Endothelial cell of umbilical vein (primary cell): ENCODE measurements at regions not wholly inside any gene's neighbourhood (a gene's known extent, or its start where the extent isn't known, plus 50 kb on each side); places are given as distances from the start of the nearest gene placed in this dataset.

Experiments
- BruUV-seq: library from RNA; stranded (reverse); fragments of 400-500 nt; replicated peaks from 2 replicates; lab custom pipeline; 2021; lab: Mats Ljungman, UMichigan
- CTCF ChIA-PET: fragments of 300-600, 350-600 bp; sonication (Branson Sonifier 250); formaldehyde crosslinking; loops from one replicate; lab custom pipeline; 2021; ENCODE audit warnings: antibody characterized with exemption, inconsistent platforms; lab: Charles Lee
- POLR2A ChIA-PET: fragments of 300-600, 350-600 bp; sonication (Branson Sonifier 250); formaldehyde crosslinking; loops from one replicate; lab custom pipeline; 2021; ENCODE audit warnings: antibody characterized with exemption, inconsistent platforms; lab: Charles Lee
- DNase-seq: peaks from one replicate; pipeline ENCODE4 v3.0.0-alpha.2; 2011; ENCODE audit warnings: low read depth, low spot score
- FAIRE-seq: peaks from 2 replicates; lab custom pipeline; 2011; peaks lifted over from hg19 to GRCh38; lab: Jason Lieb, UNC
- H2AFZ ChIP-seq: 2 replicates; pipeline ENCODE4 v1.6.0; 2012; ENCODE audit warnings: low read depth, low read length, control low read depth, inconsistent platforms
- H3K27ac ChIP-seq: 2 replicates; pipeline ENCODE4 v1.5.1; 2011; ENCODE audit warnings: low read depth, mild to moderate bottlenecking, control low read depth, low read length, moderate library complexity; ENCODE audit not compliant: insufficient read depth
- H3K27me3 ChIP-seq, 2 experiments: 2 replicates each; pipeline versions ENCODE4 v1.6.0 to v1.6.1; 2011; ENCODE audit warnings: low read length in 2 of 2, mixed read lengths in 1 of 2; ENCODE audit not compliant: control insufficient read depth in 2 of 2, insufficient read depth in 2 of 2
- H3K36me3 ChIP-seq, 2 experiments: 2 replicates in 1 of 2; 3 replicates in 1 of 2; pipeline ENCODE4 v1.5.1; 2011; ENCODE audit warnings: low read length in 2 of 2, mild to moderate bottlenecking in 1 of 2, moderate library complexity in 1 of 2; ENCODE audit not compliant: control insufficient read depth in 2 of 2, insufficient read depth in 2 of 2; ENCODE audit errors: extremely low read depth in 1 of 2
- H3K4me1 ChIP-seq: 3 replicates; pipeline ENCODE4 v1.5.1; 2011; ENCODE audit warnings: mild to moderate bottlenecking, low read length; ENCODE audit not compliant: control insufficient read depth, insufficient read depth; ENCODE audit errors: extremely low read depth
- H3K4me2 ChIP-seq: 2 replicates; pipeline ENCODE4 v1.6.1; 2011; ENCODE audit warnings: low read length, control low read depth, mixed read lengths; ENCODE audit not compliant: insufficient read depth
- H3K4me3 ChIP-seq, 3 experiments: fragments of 200-600 bp in 1 of 3; sonication (generic), shearing (Covaris generic) in 1 of 3; replicated peaks in 1 of 3; 2 replicates each; pipeline ENCODE4 v1.5.1; 2011 to 2016; ENCODE audit warnings: control low read depth in 3 of 3, low read length in 3 of 3, mild to moderate bottlenecking in 2 of 3, inconsistent platforms in 1 of 3, low read depth in 1 of 3, moderate library complexity in 1 of 3; ENCODE audit not compliant: insufficient read depth in 1 of 3
- H3K79me2 ChIP-seq: 2 replicates; pipeline ENCODE4 v1.6.0; 2012; ENCODE audit warnings: low read length, inconsistent platforms; ENCODE audit not compliant: control insufficient read depth, insufficient read depth
- H3K9ac ChIP-seq: replicated peaks from 2 replicates; pipeline ENCODE3; 2011; ENCODE audit warnings: low read length, control low read depth; ENCODE audit not compliant: insufficient read depth; ENCODE audit errors: extremely low read depth
- H3K9me1 ChIP-seq: replicated peaks from 3 replicates; pipeline ENCODE4 v1.6.0; 2011; ENCODE audit warnings: mild to moderate bottlenecking, low read length; ENCODE audit not compliant: control insufficient read depth, insufficient read depth; ENCODE audit errors: extremely low read depth
- H3K9me3 ChIP-seq: replicated peaks from 2 replicates; pipeline ENCODE4 v1.5.1; 2012; ENCODE audit warnings: low read length, inconsistent platforms; ENCODE audit not compliant: control insufficient read depth, insufficient read depth
- H4K20me1 ChIP-seq: replicated peaks from 2 replicates; pipeline ENCODE3; 2011; ENCODE audit warnings: mild to moderate bottlenecking, low read length; ENCODE audit not compliant: control insufficient read depth, insufficient read depth; ENCODE audit errors: extremely low read depth
- FOS ChIP-seq: IDR thresholded peaks from 2 replicates; pipeline ENCODE4 v1.6.1; 2011; ENCODE audit warnings: mild to moderate bottlenecking, low read length, moderate library complexity, borderline replicate concordance; ENCODE audit not compliant: insufficient read depth
- GATA2 ChIP-seq: IDR thresholded peaks from 2 replicates; pipeline ENCODE4 v1.7.0; 2011; ENCODE audit warnings: low read depth, mild to moderate bottlenecking, moderate library complexity, mixed read lengths, low read length; ENCODE audit not compliant: insufficient read length, insufficient read depth
- JUN ChIP-seq: IDR thresholded peaks from 2 replicates; pipeline ENCODE4 v1.6.1; 2011; ENCODE audit warnings: borderline replicate concordance, low read depth; ENCODE audit not compliant: insufficient read length, insufficient read depth
- MYC ChIP-seq: IDR thresholded peaks from one replicate; pipeline ENCODE4 v1.6.1; 2011; ENCODE audit warnings: mild to moderate bottlenecking, low read depth, low read length
- POLR2A ChIP-seq: IDR thresholded peaks from 2 replicates; pipeline ENCODE4 v1.6.1; 2012; ENCODE audit warnings: low read depth, mild to moderate bottlenecking, control low read depth, low read length
- dilution Hi-C: fragments of 300-500 bp; cut with MboI; formaldehyde crosslinking; loops from one replicate; pipeline ENCODE4 v1.15.0; 2019; ENCODE audit warnings: low sequenced_read_pairs; ENCODE audit not compliant: extremely low pct_ligation_motif_present
- intact Hi-C: fragments of 100-400 bp; cut with micrococcal nuclease; formaldehyde crosslinking; loops from one replicate; pipeline ENCODE4 v1.10.0; 2022
- TF ChIP-seq, protein P1 (sequence below), 2 donors: IDR thresholded peaks; 1 replicate in 1 of 2; 2 replicates in 1 of 2; pipeline ENCODE4 v1.5.1; 2011; ENCODE audit warnings: low read length in 2 of 2, mild to moderate bottlenecking in 2 of 2, moderate library complexity in 2 of 2, control low read depth in 1 of 2, inconsistent platforms in 1 of 2, low read depth in 1 of 2; ENCODE audit not compliant: insufficient read depth in 1 of 2; ENCODE audit errors: extremely low read depth in 1 of 2
- TF ChIP-seq, protein P2 (sequence below): IDR thresholded peaks from 2 replicates; pipeline ENCODE4 v1.6.1; 2011; ENCODE audit not compliant: insufficient read depth, insufficient read length

DNA sequence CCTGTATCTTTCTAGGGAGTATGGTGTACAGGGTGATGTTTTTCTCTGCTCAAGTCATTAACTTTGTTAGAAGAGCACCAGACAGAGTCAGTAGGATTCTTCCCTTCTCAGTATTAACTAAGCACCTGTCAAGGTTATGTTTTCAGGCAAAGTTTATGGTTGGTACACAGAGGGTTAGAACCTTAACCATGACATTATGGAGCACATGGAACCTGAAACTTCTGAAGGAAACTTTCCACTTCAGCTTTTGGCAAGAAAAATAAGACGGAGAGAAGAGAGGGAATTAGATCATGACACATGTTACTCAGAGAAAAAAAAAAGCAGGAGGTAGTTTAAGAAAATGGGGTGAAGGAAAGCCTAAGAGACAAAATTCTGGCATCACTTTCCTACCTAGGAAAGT, 112.9 kb upstream of the PDE7B start:
- TF ChIP-seq, protein P1, sequence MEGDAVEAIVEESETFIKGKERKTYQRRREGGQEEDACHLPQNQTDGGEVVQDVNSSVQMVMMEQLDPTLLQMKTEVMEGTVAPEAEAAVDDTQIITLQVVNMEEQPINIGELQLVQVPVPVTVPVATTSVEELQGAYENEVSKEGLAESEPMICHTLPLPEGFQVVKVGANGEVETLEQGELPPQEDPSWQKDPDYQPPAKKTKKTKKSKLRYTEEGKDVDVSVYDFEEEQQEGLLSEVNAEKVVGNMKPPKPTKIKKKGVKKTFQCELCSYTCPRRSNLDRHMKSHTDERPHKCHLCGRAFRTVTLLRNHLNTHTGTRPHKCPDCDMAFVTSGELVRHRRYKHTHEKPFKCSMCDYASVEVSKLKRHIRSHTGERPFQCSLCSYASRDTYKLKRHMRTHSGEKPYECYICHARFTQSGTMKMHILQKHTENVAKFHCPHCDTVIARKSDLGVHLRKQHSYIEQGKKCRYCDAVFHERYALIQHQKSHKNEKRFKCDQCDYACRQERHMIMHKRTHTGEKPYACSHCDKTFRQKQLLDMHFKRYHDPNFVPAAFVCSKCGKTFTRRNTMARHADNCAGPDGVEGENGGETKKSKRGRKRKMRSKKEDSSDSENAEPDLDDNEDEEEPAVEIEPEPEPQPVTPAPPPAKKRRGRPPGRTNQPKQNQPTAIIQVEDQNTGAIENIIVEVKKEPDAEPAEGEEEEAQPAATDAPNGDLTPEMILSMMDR (IDR thresholded peaks at IDR 0.05; ENCODE audit: extremely low read depth in 1 of 2, insufficient read depth in 1 of 2, low read depth in 1 of 2, low read length in 2 of 2): no peak
- TF ChIP-seq, protein P2, sequence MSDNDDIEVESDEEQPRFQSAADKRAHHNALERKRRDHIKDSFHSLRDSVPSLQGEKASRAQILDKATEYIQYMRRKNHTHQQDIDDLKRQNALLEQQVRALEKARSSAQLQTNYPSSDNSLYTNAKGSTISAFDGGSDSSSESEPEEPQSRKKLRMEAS: no peak
- TF ChIP-seq POLR2A (no peak), JUN (no peak), MYC (no peak)
- Histone ChIP-seq H3K79me2 (no peaks in the 10 kb centered on the region), H3K4me1 (no peaks in the 10 kb centered on the region), H4K20me1 (no peaks in the 10 kb centered on the region), H3K4me3 (no peak overlapping the region), H3K9me3 (no peaks in the 10 kb centered on the region), H3K27ac (no peak overlapping the region), H2AFZ (no peak overlapping the region), H3K9ac (no peak overlapping the region), H3K9me1 (no peaks in the 10 kb centered on the region), H3K4me2 (no peak overlapping the region), H3K36me3 (no peaks in the 10 kb centered on the region), H3K27me3 (no peaks in the 10 kb centered on the region)
- ChIA-PET CTCF (interaction anchor here (1.2 kb wide), 1 partner anchor 14 kb away, joined by 3 read pairs; no protein-coding TSS in a partner anchor), POLR2A (no interaction called here)
- FAIRE-seq (no peak), DNase-seq (no peak)
- no TSS peak for BruUV-seq
- dilution Hi-C loops: no loop called here
- intact Hi-C loops: no loop called here

DNA sequence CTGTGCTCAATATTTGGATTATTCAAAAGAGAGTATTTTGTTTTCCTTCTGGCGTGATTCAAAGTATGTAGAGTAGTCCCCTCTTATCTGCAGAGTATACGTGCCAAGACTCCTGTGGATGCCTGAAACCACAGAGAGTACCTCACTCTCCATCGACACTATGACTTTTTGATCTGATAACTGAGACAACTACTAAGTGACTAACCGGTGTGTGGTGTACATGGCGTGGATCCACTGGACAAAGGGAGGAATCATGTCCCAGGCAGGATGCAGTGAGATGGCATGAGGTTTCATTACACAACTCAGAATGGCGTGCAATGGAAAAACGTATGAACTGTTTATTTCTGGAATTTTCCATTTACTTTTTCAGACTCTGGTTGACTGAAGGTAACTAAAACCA, 112.2 kb upstream of the PDE7B start:
- CTCF ChIA-PET: interaction anchor here (1.2 kb wide), 1 partner anchor 15 kb away, joined by 3 read pairs; no protein-coding TSS in a partner anchor
- H3K4me1 ChIP-seq: no peaks in the 10 kb centered on the region
- no peak overlapping the region for H2AFZ ChIP-seq
- H3K27me3 ChIP-seq: no peaks in the 10 kb centered on the region
- H3K4me3 ChIP-seq: no peak overlapping the region
- FAIRE-seq (no peak), DNase-seq (no peak)
- no peaks in the 10 kb centered on the region for H3K36me3 ChIP-seq
- TF ChIP-seq GATA2 (no peak), FOS (no peak), MYC (no peak), JUN (no peak), POLR2A (no peak)
- TF ChIP-seq, protein P1 (IDR thresholded peaks at IDR 0.05; ENCODE audit: extremely low read depth in 1 of 2, insufficient read depth in 1 of 2, low read depth in 1 of 2, low read length in 2 of 2): no peak
- H3K9me1 ChIP-seq: no peaks in the 10 kb centered on the region
- dilution Hi-C loops: no loop called here
- H3K79me2 ChIP-seq: no peaks in the 10 kb centered on the region
- H3K9me3 ChIP-seq: no peaks in the 10 kb centered on the region
- H3K9ac ChIP-seq: no peak overlapping the region
- H4K20me1 ChIP-seq: no peaks in the 10 kb centered on the region
- no TSS peak for BruUV-seq
- POLR2A ChIA-PET: no interaction called here
- H3K27ac ChIP-seq: no peak overlapping the region
- H3K4me2 ChIP-seq: no peak overlapping the region
- intact Hi-C loops: no loop called here
